ENCODE measurements at regions not wholly inside any gene's neighbourhood (a gene's known extent, or its start where the extent isn't known, plus 50 kb on each side); places are given as distances from the start of the nearest gene placed in this dataset.

DNA sequence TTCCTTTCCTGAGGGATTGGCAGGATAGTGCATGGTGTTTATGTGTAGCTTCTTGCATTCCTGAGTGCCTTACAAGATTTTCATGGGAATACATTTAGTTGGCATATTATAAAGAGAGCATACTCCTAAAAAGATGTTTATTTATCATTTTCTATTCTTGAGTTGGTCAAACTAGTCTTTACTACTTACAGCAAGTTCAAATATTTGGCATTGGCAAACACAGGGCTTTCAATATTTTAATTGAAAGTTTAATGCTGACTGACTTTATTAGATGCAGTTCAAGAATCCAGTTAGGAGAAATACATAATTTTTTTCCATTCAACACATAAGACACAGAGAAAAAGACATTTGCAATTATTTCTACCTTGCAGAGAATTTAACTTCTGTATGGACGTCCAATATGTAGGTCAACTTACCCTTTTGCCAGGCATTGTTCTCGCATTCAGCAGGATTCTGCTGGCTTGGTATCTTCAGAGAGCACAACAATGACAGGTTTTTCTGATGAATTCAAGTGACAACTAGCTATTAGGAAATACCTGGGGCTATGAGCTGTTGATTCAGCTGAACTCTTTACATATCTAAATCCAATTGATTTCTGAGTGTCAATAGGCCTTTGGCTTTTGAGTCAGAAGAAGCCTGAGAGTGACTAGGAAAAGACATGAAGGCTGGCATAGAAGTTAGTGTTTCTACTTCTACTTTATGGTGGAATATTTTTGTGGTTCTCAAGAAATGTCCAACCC lies 129.6 kb downstream of the LURAP1L start:
- H3K9me3 ChIP-seq (ENCODE audit: severe bottlenecking) = no peaks in the 10 kb centered on the region
- no peak overlapping the region for H3K27ac ChIP-seq

DNA sequence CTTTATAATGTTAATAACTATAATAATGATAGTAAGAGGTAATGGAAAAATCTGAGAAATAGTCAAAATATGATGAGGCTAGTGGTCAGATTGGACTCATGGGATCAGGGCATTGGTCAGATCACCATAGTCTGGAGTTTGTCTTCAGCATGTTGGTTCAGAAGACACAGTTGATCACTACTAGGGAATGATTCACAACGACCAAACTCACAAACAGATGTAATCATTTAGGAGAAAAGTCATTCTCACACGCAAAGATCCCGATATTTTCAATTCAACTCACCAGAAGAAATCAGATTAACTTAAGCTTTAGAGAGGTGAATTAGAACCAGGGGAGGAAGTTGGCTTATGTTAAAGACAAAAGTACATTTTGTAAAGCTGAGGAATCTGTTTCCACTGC lies 131.8 kb downstream of the LURAP1L start:
- H3K4me3 ChIP-seq (ENCODE audit: low read depth, low read length) = no peak overlapping the region
- no peak for TF ChIP-seq CTCF (IDR thresholded peaks at IDR 0.05; ENCODE audit: low read depth, low read length)
- no peaks in the 10 kb centered on the region for H3K27me3 ChIP-seq (ENCODE audit: insufficient read depth, low read depth, severe bottlenecking)
- H3K27ac ChIP-seq = no peak overlapping the region
- H3K9me3 ChIP-seq (ENCODE audit: severe bottlenecking) = no peaks in the 10 kb centered on the region
- DNase-seq = no peak
- H3K36me3 ChIP-seq = no peaks in the 10 kb centered on the region

More for the DNA sequence above, 129.6 kb downstream of the LURAP1L start:
- no peak for DNase-seq
- H3K27me3 ChIP-seq (ENCODE audit: insufficient read depth, low read depth, severe bottlenecking) = no peaks in the 10 kb centered on the region
- H3K36me3 ChIP-seq = no peaks in the 10 kb centered on the region
- no peak for TF ChIP-seq CTCF (IDR thresholded peaks at IDR 0.05; ENCODE audit: low read depth, low read length)
- no peak overlapping the region for H3K4me3 ChIP-seq (ENCODE audit: low read depth, low read length)

DNA sequence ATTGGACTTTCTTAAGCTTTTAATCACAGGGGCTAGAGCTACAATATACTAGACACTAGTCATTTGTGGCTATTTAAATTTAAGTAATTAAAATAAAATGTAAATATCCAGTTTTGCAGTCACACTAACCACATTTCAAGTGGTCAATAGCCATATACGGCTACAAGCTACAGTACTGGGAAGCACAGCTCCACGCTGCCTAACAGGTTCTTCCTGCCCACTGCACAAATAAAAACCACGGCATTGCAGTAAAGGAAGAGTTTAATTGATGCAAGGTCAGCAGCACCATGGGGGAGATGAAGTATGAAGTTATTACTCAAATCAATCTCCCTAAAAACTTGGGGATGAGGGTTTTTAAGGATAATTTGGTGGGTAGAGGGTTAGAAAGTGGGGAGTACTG lies 134.1 kb downstream of the LURAP1L start:
- no peak for DNase-seq
- no peak overlapping the region for H3K27ac ChIP-seq
- TF ChIP-seq CTCF (IDR thresholded peaks at IDR 0.05; ENCODE audit: low read depth, low read length) = no peak
- H3K36me3 ChIP-seq = no peaks in the 10 kb centered on the region
- H3K9me3 ChIP-seq (ENCODE audit: severe bottlenecking) = no peaks in the 10 kb centered on the region
- no peaks in the 10 kb centered on the region for H3K27me3 ChIP-seq (ENCODE audit: insufficient read depth, low read depth, severe bottlenecking)
- H3K4me3 ChIP-seq (ENCODE audit: low read depth, low read length) = no peak overlapping the region

DNA sequence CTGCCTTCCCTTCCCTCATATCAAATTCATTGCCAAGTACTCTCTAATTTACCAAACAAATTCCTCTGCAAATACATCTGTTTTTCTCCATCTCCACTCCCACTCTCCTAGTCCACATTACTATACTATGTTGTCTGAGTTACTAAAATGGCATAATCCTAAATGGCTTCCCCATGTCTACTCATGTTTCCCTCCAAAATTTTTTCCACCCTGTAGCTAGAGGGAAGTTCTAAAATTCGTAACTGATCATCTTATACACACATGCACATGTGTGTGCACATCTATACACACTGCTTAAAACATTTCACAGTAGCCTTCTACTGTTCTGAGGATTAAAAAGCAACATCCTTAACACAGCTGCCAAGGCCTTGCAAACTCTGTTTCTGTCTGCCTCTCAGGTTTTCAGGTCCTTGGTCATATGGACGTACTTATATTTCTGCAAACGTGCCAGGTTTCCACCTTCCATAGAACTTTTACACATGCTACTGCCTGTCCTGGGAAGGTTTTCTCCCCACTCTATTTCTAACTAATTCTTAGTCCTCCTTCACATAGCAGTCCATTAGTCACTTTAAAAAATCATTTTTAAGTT lies 140.6 kb downstream of the LURAP1L start:
- Histone ChIP-seq H3K27ac (no peak overlapping the region), H3K4me3 (ENCODE audit: low read depth, low read length) (no peak overlapping the region), H3K36me3 (no peaks in the 10 kb centered on the region), H3K27me3 (ENCODE audit: insufficient read depth, low read depth, severe bottlenecking) (no peaks in the 10 kb centered on the region), H3K9me3 (ENCODE audit: severe bottlenecking) (no peaks in the 10 kb centered on the region)
- no peak for DNase-seq
- TF ChIP-seq CTCF (IDR thresholded peaks at IDR 0.05; ENCODE audit: low read depth, low read length) = no peak

GRCh38 chr9:12916042-12916441 lies 141.2 kb downstream of the LURAP1L start:
- no peak overlapping the region for H3K4me3 ChIP-seq (ENCODE audit: low read depth, low read length)
- no peak overlapping the region for H3K27ac ChIP-seq
- H3K27me3 ChIP-seq (ENCODE audit: insufficient read depth, low read depth, severe bottlenecking) = no peaks in the 10 kb centered on the region
- TF ChIP-seq CTCF (IDR thresholded peaks at IDR 0.05; ENCODE audit: low read depth, low read length) = no peak
- H3K36me3 ChIP-seq = no peaks in the 10 kb centered on the region
- no peaks in the 10 kb centered on the region for H3K9me3 ChIP-seq (ENCODE audit: severe bottlenecking)
- no peak for DNase-seq

All from WERI-Rb-1 (cell line).